ENCODE measurements at regions not wholly inside any gene's neighbourhood (a gene's known extent, or its start where the extent isn't known, plus 50 kb on each side); places are given as distances from the start of the nearest gene placed in this dataset.

GRCh38 chr5:51475628-51476027 is 92.4 kb downstream of the ISL1 start:
- H3K9ac ChIP-seq (ENCODE audit: low read length), result no peak overlapping the region
- no peaks in the 10 kb centered on the region for H3K36me3 ChIP-seq (replicated peaks; ENCODE audit: insufficient read depth, low read length)
- no peak for DNase-seq
- H2AFZ ChIP-seq (ENCODE audit: low read length), result no peak overlapping the region
- no peaks in the 10 kb centered on the region for H3K27me3 ChIP-seq (replicated peaks; ENCODE audit: insufficient read depth, low read length)
- no peaks in the 10 kb centered on the region for H3K9me3 ChIP-seq (replicated peaks; ENCODE audit: insufficient read depth, low read length)
- H3K4me3 ChIP-seq (ENCODE audit: low read length), result no peak overlapping the region
- H4K20me1 ChIP-seq (ENCODE audit: insufficient read depth, low read length), result no peaks in the 10 kb centered on the region
- H3K79me2 ChIP-seq (ENCODE audit: low read length), result no peaks in the 10 kb centered on the region
- H3K27ac ChIP-seq (ENCODE audit: low read length), result no peak overlapping the region
- H3K9me2 ChIP-seq (replicated peaks; ENCODE audit: insufficient read depth, low read length), result no peaks in the 10 kb centered on the region
- no peaks in the 10 kb centered on the region for H3K4me1 ChIP-seq (ENCODE audit: low read length)
- TF ChIP-seq EZH2 (optimal IDR thresholded peaks at IDR 0.05; ENCODE audit: low read depth, low read length) (no peak), EZH2phosphoT487 (IDR thresholded peaks at IDR 0.05; ENCODE audit: low read length) (no peak)
- TF ChIP-seq, protein P1, sequence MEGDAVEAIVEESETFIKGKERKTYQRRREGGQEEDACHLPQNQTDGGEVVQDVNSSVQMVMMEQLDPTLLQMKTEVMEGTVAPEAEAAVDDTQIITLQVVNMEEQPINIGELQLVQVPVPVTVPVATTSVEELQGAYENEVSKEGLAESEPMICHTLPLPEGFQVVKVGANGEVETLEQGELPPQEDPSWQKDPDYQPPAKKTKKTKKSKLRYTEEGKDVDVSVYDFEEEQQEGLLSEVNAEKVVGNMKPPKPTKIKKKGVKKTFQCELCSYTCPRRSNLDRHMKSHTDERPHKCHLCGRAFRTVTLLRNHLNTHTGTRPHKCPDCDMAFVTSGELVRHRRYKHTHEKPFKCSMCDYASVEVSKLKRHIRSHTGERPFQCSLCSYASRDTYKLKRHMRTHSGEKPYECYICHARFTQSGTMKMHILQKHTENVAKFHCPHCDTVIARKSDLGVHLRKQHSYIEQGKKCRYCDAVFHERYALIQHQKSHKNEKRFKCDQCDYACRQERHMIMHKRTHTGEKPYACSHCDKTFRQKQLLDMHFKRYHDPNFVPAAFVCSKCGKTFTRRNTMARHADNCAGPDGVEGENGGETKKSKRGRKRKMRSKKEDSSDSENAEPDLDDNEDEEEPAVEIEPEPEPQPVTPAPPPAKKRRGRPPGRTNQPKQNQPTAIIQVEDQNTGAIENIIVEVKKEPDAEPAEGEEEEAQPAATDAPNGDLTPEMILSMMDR (IDR thresholded peaks at IDR 0.05; ENCODE audit: low read length), result no peak
- H3F3A ChIP-seq (ENCODE audit: insufficient read depth, low read length), result no peaks in the 10 kb centered on the region
- H3K4me2 ChIP-seq (ENCODE audit: low read depth, low read length), result no peak overlapping the region

DNA sequence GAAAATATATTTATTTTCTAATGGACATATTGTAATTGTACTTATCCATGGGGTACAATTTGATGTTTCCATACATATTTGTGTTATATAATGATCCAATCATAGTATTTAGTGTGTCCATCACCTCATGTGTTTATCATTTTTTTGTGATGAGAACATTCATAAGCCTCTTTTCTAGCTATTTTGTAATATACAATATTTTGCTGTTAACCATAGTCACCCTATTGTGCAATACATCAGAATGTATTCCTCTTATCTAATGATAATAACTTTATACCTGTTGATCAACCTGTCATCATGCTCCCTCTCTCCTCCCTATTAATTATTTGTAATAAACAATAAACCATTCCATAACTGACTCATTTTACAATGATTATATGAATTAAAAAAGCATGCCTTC is 93.2 kb downstream of the ISL1 start:
- DNase-seq, result no peak
- Histone ChIP-seq H3K4me2 (ENCODE audit: low read depth, low read length) (no peak overlapping the region), H3K9ac (ENCODE audit: low read length) (no peak overlapping the region), H3K9me3 (replicated peaks; ENCODE audit: insufficient read depth, low read length) (no peaks in the 10 kb centered on the region), H3K79me2 (ENCODE audit: low read length) (no peaks in the 10 kb centered on the region), H4K20me1 (ENCODE audit: insufficient read depth, low read length) (no peaks in the 10 kb centered on the region), H3K27me3 (replicated peaks; ENCODE audit: insufficient read depth, low read length) (no peaks in the 10 kb centered on the region), H3K27ac (ENCODE audit: low read length) (no peak overlapping the region), H3K36me3 (replicated peaks; ENCODE audit: insufficient read depth, low read length) (no peaks in the 10 kb centered on the region), H3F3A (ENCODE audit: insufficient read depth, low read length) (no peaks in the 10 kb centered on the region), H2AFZ (ENCODE audit: low read length) (no peak overlapping the region), H3K4me1 (ENCODE audit: low read length) (no peaks in the 10 kb centered on the region), H3K4me3 (ENCODE audit: low read length) (no peak overlapping the region), H3K9me2 (replicated peaks; ENCODE audit: insufficient read depth, low read length) (no peaks in the 10 kb centered on the region)
- no peak for TF ChIP-seq EZH2 (optimal IDR thresholded peaks at IDR 0.05; ENCODE audit: low read depth, low read length)
- TF ChIP-seq, protein P1 (IDR thresholded peaks at IDR 0.05; ENCODE audit: low read length), result no peak
- TF ChIP-seq EZH2phosphoT487 (IDR thresholded peaks at IDR 0.05; ENCODE audit: low read length), result no peak

- no peak overlapping the region for H3K4me2 ChIP-seq (ENCODE audit: low read depth, low read length)
- no peaks in the 10 kb centered on the region for H3K79me2 ChIP-seq (ENCODE audit: low read length)
- no peaks in the 10 kb centered on the region for H3K9me3 ChIP-seq (replicated peaks; ENCODE audit: insufficient read depth, low read length)
- no peaks in the 10 kb centered on the region for H3F3A ChIP-seq (ENCODE audit: insufficient read depth, low read length)
- no peak overlapping the region for H3K9ac ChIP-seq (ENCODE audit: low read length)
- no peaks in the 10 kb centered on the region for H3K27me3 ChIP-seq (replicated peaks; ENCODE audit: insufficient read depth, low read length)
- no peak overlapping the region for H2AFZ ChIP-seq (ENCODE audit: low read length)
- H3K4me1 ChIP-seq (ENCODE audit: low read length), result no peaks in the 10 kb centered on the region
- no peaks in the 10 kb centered on the region for H3K36me3 ChIP-seq (replicated peaks; ENCODE audit: insufficient read depth, low read length)
- no peaks in the 10 kb centered on the region for H3K9me2 ChIP-seq (replicated peaks; ENCODE audit: insufficient read depth, low read length)
- TF ChIP-seq EZH2 (optimal IDR thresholded peaks at IDR 0.05; ENCODE audit: low read depth, low read length), result no peak
- no peak for TF ChIP-seq EZH2phosphoT487 (IDR thresholded peaks at IDR 0.05; ENCODE audit: low read length)
- TF ChIP-seq, protein P1 (IDR thresholded peaks at IDR 0.05; ENCODE audit: low read length), result no peak
- DNase-seq, result no peak
- H3K27ac ChIP-seq (ENCODE audit: low read length), result no peak overlapping the region
- H4K20me1 ChIP-seq (ENCODE audit: insufficient read depth, low read length), result no peaks in the 10 kb centered on the region
- no peak overlapping the region for H3K4me3 ChIP-seq (ENCODE audit: low read length)
Measured at GRCh38 chr5:51479840-51480239, 96.6 kb downstream of the ISL1 start.
